GM12872 (cell line): ENCODE measurements at regions not wholly inside any gene's neighbourhood (a gene's known extent, or its start where the extent isn't known, plus 50 kb on each side); places are given as distances from the start of the nearest gene placed in this dataset.

Experiments used
- CTCF ChIP-seq: IDR thresholded peaks from 3 replicates; pipeline ENCODE4 v1.5.1; 2011; ENCODE audit warnings: low read depth, mild to moderate bottlenecking, low read length, moderate library complexity; ENCODE audit not compliant: insufficient read depth

- no peak for TF ChIP-seq CTCF
These were observed 214.0 kb downstream of the SATB1 start for GRCh38 chr3:18211116-18211515.

- no peak for TF ChIP-seq CTCF
These were observed 216.3 kb downstream of the SATB1 start for GRCh38 chr3:18208856-18209255.

- TF ChIP-seq CTCF = no peak
These were observed 217.0 kb downstream of the SATB1 start for GRCh38 chr3:18208091-18208490.

GRCh38 chr3:18207226-18207625 lies 217.9 kb downstream of the SATB1 start:
- no peak for TF ChIP-seq CTCF

GRCh38 chr3:18201315-18201714 lies 223.8 kb downstream of the SATB1 start:
- TF ChIP-seq CTCF = no peak

GRCh38 chr3:18199757-18200156 lies 225.4 kb downstream of the SATB1 start:
- no peak for TF ChIP-seq CTCF

GRCh38 chr3:18195836-18196235 lies 229.3 kb downstream of the SATB1 start:
- no peak for TF ChIP-seq CTCF

GRCh38 chr3:18194431-18194830 lies 230.7 kb downstream of the SATB1 start:
- TF ChIP-seq CTCF = no peak
